Fibroblast of lung (primary cell): ENCODE measurements at regions not wholly inside any gene's neighbourhood (a gene's known extent, or its start where the extent isn't known, plus 50 kb on each side); places are given as distances from the start of the nearest gene placed in this dataset.

Experiments
- CTCF ChIP-seq, 2 donors: IDR thresholded peaks in 1 of 2; conservative IDR thresholded peaks in 1 of 2; 1 replicate in 1 of 2; 2 replicates in 1 of 2; pipeline ENCODE4 v1.5.1; 2011 to 2012; ENCODE audit warnings: low read length in 2 of 2, control low read depth in 1 of 2, inconsistent platforms in 1 of 2, low read depth in 1 of 2, mild to moderate bottlenecking in 1 of 2
- EZH2 ChIP-seq: IDR thresholded peaks from 2 replicates; pipeline ENCODE4 v1.5.1; 2012; ENCODE audit warnings: low read length, control low read depth, mild to moderate bottlenecking; ENCODE audit errors: missing control alignments

GRCh38 chr1:199688133-199688676, 339.3 kb upstream of the NR5A2 start:
- TF ChIP-seq CTCF (conservative IDR thresholded peaks at IDR 0.05 in 1 of 2, IDR thresholded peaks at IDR 0.05 in 1 of 2; ENCODE audit: low read depth in 1 of 2, low read length in 2 of 2) = no peak
- no peak for TF ChIP-seq EZH2
